SK-N-SH treated with all-trans-retinoic acid at 6 μM for 48 hours (cell line): ENCODE measurements at regions not wholly inside any gene's neighbourhood (a gene's known extent, or its start where the extent isn't known, plus 50 kb on each side); places are given as distances from the start of the nearest gene placed in this dataset.
A peak's percentile ranks its signal among the peaks of the same experiment; 100 is the strongest.

ENCODE experiments used
- ATAC-seq: fragments of 200-7000 bp; cut with Tn5 transposase; 3 replicates; pipeline ENCODE4 v1.9.1; 2020; ENCODE audit warnings: mild to moderate bottlenecking, moderate library complexity
- BACH2 ChIP-seq: fragments of 250-450 bp; sonication (Bioruptor Pico); IDR thresholded peaks from 2 replicates; pipeline ENCODE4 v1.9.0; 2021; ENCODE audit warnings: mild to moderate bottlenecking, borderline replicate concordance
- CREB5 ChIP-seq: fragments of 250-450 bp; sonication (Bioruptor Pico); IDR thresholded peaks from 2 replicates; pipeline ENCODE4 v1.5.1; 2020; ENCODE audit warnings: low read depth, mild to moderate bottlenecking, moderate library complexity
- CSDC2 ChIP-seq: fragments of 250-450 bp; sonication (Bioruptor Pico); IDR thresholded peaks from 2 replicates; pipeline ENCODE4 v1.5.0; 2020; ENCODE audit warnings: mild to moderate bottlenecking, moderate library complexity
- CSRNP3 ChIP-seq: fragments of 250-450 bp; sonication (Bioruptor Pico); IDR thresholded peaks from 2 replicates; pipeline ENCODE4 v1.5.1; 2021; ENCODE audit warnings: mild to moderate bottlenecking, moderate library complexity
- ESRRG ChIP-seq: fragments of 250-450 bp; sonication (Bioruptor Pico); IDR thresholded peaks from 2 replicates; pipeline ENCODE4 v1.6.1; 2021; ENCODE audit warnings: mild to moderate bottlenecking
- GLIS3 ChIP-seq: fragments of 250-450 bp; sonication (Bioruptor Pico); IDR thresholded peaks from 2 replicates; pipeline ENCODE4 v1.5.0; 2020; ENCODE audit warnings: mild to moderate bottlenecking, moderate library complexity
- ISL1 ChIP-seq: fragments of 250-450 bp; sonication (Bioruptor Pico); IDR thresholded peaks from 2 replicates; pipeline ENCODE4 v2.1.2; 2022; ENCODE audit warnings: mild to moderate bottlenecking, moderate library complexity
- PATZ1 ChIP-seq: fragments of 250-450 bp; sonication (Bioruptor Pico); IDR thresholded peaks from 2 replicates; pipeline ENCODE4 v1.8.0; 2020; ENCODE audit warnings: mild to moderate bottlenecking, moderate library complexity, borderline replicate concordance
- POU6F1 ChIP-seq: fragments of 250-450 bp; sonication (Bioruptor Pico); IDR thresholded peaks from 2 replicates; pipeline ENCODE4 v1.8.0; 2021; ENCODE audit warnings: low read depth, mild to moderate bottlenecking, moderate library complexity, borderline replicate concordance
- PPARA ChIP-seq: fragments of 250-450 bp; sonication (Bioruptor Pico); IDR thresholded peaks from 2 replicates; pipeline ENCODE4 v1.5.0; 2020; ENCODE audit warnings: mild to moderate bottlenecking, borderline replicate concordance
- RARB ChIP-seq: fragments of 250-450 bp; sonication (Bioruptor Pico); IDR thresholded peaks from 2 replicates; pipeline ENCODE4 v1.8.0; 2021; ENCODE audit warnings: mild to moderate bottlenecking, moderate library complexity
- SNAI2 ChIP-seq: fragments of 250-450 bp; sonication (Bioruptor Pico); IDR thresholded peaks from 2 replicates; pipeline ENCODE4 v1.5.0; 2020; ENCODE audit warnings: mild to moderate bottlenecking, moderate library complexity
- TOX ChIP-seq: fragments of 250-450 bp; sonication (Bioruptor Pico); IDR thresholded peaks from 2 replicates; pipeline ENCODE4 v1.8.0; 2021; ENCODE audit warnings: mild to moderate bottlenecking, moderate library complexity, borderline replicate concordance
- ZC3H10 ChIP-seq: fragments of 250-450 bp; sonication (Bioruptor Pico); IDR thresholded peaks from 2 replicates; pipeline ENCODE4 v1.5.1; 2021; ENCODE audit warnings: mild to moderate bottlenecking, moderate library complexity
- ZFP3 ChIP-seq: fragments of 250-450 bp; sonication (Bioruptor Pico); IDR thresholded peaks from 2 replicates; pipeline ENCODE4 v1.5.0; 2020; ENCODE audit warnings: mild to moderate bottlenecking, moderate library complexity
- ZFP30 ChIP-seq: fragments of 450-650 bp; formaldehyde crosslinking; IDR thresholded peaks from 2 replicates; pipeline ENCODE4 v1.5.0; 2022; ENCODE audit warnings: mild to moderate bottlenecking, moderate library complexity
- ZNF565 ChIP-seq: fragments of 450-650 bp; formaldehyde crosslinking; conservative IDR thresholded peaks from 2 replicates; pipeline ENCODE4 v1.5.0; 2020; ENCODE audit warnings: low read depth, mild to moderate bottlenecking, moderate library complexity
- ZNF70 ChIP-seq: fragments of 450-650 bp; formaldehyde crosslinking; IDR thresholded peaks from 2 replicates; pipeline ENCODE4 v1.5.0; 2020; ENCODE audit warnings: mild to moderate bottlenecking, moderate library complexity
- ZNF8 ChIP-seq: fragments of 450-650 bp; formaldehyde crosslinking; IDR thresholded peaks from 2 replicates; pipeline ENCODE4 v1.5.0; 2020; ENCODE audit warnings: mild to moderate bottlenecking, moderate library complexity
- TF ChIP-seq, protein P1 (sequence below): fragments of 250-450 bp; sonication (Bioruptor Pico); IDR thresholded peaks from 2 replicates; pipeline ENCODE4 v1.5.0; 2020; ENCODE audit warnings: mild to moderate bottlenecking, moderate library complexity

DNA sequence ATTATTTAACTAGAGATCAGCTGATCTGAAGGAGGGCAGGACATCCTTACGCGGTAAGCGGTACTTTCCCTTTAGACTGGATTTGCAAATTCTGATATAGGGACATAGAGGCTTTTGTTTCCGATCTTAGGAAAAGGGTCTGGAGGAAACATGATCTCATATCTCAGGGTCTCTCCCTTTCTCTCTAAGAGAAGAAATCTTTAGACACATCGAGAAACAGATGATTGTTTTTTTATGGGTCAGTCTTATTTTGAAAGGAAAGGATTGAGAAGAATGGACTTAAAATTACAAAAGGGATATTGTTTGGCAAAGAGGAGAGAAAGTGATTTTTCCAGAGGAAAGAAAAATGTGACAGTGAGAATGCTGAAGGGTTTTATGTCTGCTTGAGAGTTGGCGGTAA lies 83.9 kb upstream of the OGFRL1 start:
- no peak for ATAC-seq
- no peak for TF ChIP-seq ZNF70 (CRISPR knock-in tag)
- TF ChIP-seq ZFP3 (CRISPR knock-in tag), result no peak

GRCh38 chr6:71205336-71205956 lies 83.2 kb upstream of the OGFRL1 start:
- TF ChIP-seq, protein P1, sequence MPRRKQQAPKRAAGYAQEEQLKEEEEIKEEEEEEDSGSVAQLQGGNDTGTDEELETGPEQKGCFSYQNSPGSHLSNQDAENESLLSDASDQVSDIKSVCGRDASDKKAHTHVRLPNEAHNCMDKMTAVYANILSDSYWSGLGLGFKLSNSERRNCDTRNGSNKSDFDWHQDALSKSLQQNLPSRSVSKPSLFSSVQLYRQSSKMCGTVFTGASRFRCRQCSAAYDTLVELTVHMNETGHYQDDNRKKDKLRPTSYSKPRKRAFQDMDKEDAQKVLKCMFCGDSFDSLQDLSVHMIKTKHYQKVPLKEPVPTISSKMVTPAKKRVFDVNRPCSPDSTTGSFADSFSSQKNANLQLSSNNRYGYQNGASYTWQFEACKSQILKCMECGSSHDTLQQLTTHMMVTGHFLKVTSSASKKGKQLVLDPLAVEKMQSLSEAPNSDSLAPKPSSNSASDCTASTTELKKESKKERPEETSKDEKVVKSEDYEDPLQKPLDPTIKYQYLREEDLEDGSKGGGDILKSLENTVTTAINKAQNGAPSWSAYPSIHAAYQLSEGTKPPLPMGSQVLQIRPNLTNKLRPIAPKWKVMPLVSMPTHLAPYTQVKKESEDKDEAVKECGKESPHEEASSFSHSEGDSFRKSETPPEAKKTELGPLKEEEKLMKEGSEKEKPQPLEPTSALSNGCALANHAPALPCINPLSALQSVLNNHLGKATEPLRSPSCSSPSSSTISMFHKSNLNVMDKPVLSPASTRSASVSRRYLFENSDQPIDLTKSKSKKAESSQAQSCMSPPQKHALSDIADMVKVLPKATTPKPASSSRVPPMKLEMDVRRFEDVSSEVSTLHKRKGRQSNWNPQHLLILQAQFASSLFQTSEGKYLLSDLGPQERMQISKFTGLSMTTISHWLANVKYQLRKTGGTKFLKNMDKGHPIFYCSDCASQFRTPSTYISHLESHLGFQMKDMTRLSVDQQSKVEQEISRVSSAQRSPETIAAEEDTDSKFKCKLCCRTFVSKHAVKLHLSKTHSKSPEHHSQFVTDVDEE, result no peak
- TF ChIP-seq CREB5 (CRISPR knock-in tag) (no peak), ISL1 (CRISPR knock-in tag) (no peak), ZFP3 (CRISPR knock-in tag) (no peak), ZC3H10 (CRISPR knock-in tag) (no peak), ZFP30 (CRISPR knock-in tag) (no peak)
- ATAC-seq, result peak; percentile 53

GRCh38 chr6:71206089-71206488 lies 82.5 kb upstream of the OGFRL1 start:
- ATAC-seq, result no peak
- no peak for TF ChIP-seq ZC3H10 (CRISPR knock-in tag)
- TF ChIP-seq TOX (CRISPR knock-in tag), result no peak
- TF ChIP-seq ZFP3 (CRISPR knock-in tag), result no peak

- ATAC-seq, result no peak
Observed at GRCh38 chr6:71209206-71209605, 79.4 kb upstream of the OGFRL1 start.

More at GRCh38 chr6:71209206-71209605, 79.4 kb upstream of the OGFRL1 start:
- TF ChIP-seq POU6F1 (CRISPR knock-in tag) (no peak), ZNF8 (no peak), TOX (CRISPR knock-in tag) (no peak), CSDC2 (CRISPR knock-in tag) (no peak), PPARA (CRISPR knock-in tag) (no peak), SNAI2 (CRISPR knock-in tag) (no peak), ZC3H10 (CRISPR knock-in tag) (no peak), ZNF70 (CRISPR knock-in tag) (no peak), RARB (CRISPR knock-in tag) (no peak), CSRNP3 (CRISPR knock-in tag) (no peak), CREB5 (CRISPR knock-in tag) (no peak), ZNF565 (CRISPR knock-in tag) (no peak), PATZ1 (CRISPR knock-in tag) (no peak), GLIS3 (no peak), ISL1 (CRISPR knock-in tag) (no peak), ESRRG (no peak), BACH2 (CRISPR knock-in tag) (no peak), ZFP3 (CRISPR knock-in tag) (no peak), ZFP30 (CRISPR knock-in tag) (no peak)
- TF ChIP-seq, protein P1, result no peak
